SK-N-SH (cell line): ENCODE measurements at regions not wholly inside any gene's neighbourhood (a gene's known extent, or its start where the extent isn't known, plus 50 kb on each side); places are given as distances from the start of the nearest gene placed in this dataset.

ENCODE experiments used
- JUND ChIP-seq: IDR thresholded peaks from 2 replicates; pipeline ENCODE4 v1.4.0; 2012
- RAD21 ChIP-seq: IDR thresholded peaks from 2 replicates; pipeline ENCODE4 v1.6.1; 2012; ENCODE audit warnings: mild to moderate bottlenecking, low read length
- TF ChIP-seq, protein P1 (sequence below): fragments of 200-600 bp; sonication (generic); IDR thresholded peaks from 2 replicates; pipeline ENCODE4 v1.6.1; 2017; ENCODE audit warnings: antibody characterized with exemption, mild to moderate bottlenecking, moderate library complexity
- TF ChIP-seq, protein P2 (sequence below): IDR thresholded peaks from 2 replicates; pipeline ENCODE4 v1.4.0; 2012; ENCODE audit warnings: low read depth
- TF ChIP-seq, protein P3 (sequence below): IDR thresholded peaks from 2 replicates; pipeline ENCODE4 v1.4.0; 2012; ENCODE audit warnings: low read depth, borderline replicate concordance
- TF ChIP-seq, protein P4 (sequence below): fragments of 150-350 bp; IDR thresholded peaks from 2 replicates; pipeline ENCODE4 v1.6.1; 2017; ENCODE audit warnings: antibody characterized with exemption, low read length, low read depth, borderline replicate concordance

DNA sequence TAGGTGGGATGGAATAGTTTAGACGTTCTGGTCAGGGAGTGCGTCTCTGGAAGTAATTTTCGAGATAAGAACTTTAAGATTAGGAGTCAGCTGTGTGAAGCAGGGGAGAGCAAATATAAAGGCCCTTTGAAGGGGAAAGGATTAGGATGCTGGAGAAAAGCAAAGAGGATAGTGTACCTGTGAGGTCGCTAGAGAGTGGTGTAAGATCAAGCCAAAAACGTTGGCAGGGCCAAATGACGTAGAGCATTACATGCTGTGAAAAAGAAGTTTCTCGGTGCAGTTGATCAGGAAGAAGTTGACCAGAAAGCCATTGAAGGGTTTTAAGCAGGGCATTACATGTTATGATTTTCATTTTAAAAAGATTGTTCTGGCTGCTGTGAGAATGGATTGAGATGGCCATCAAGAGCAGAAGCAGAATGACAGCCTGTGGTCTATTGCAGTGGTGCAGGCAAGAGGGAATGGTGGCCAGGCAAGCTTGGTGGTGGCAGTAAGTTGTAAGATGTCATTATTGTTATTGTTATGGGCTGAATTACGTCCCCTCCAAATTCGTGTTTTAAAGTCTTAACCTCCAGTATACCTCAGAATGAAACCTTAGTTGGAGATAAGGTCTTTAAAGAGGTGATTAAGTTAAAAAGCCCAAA lies 113.6 kb upstream of the KIF26B start:
- TF ChIP-seq, protein P1, sequence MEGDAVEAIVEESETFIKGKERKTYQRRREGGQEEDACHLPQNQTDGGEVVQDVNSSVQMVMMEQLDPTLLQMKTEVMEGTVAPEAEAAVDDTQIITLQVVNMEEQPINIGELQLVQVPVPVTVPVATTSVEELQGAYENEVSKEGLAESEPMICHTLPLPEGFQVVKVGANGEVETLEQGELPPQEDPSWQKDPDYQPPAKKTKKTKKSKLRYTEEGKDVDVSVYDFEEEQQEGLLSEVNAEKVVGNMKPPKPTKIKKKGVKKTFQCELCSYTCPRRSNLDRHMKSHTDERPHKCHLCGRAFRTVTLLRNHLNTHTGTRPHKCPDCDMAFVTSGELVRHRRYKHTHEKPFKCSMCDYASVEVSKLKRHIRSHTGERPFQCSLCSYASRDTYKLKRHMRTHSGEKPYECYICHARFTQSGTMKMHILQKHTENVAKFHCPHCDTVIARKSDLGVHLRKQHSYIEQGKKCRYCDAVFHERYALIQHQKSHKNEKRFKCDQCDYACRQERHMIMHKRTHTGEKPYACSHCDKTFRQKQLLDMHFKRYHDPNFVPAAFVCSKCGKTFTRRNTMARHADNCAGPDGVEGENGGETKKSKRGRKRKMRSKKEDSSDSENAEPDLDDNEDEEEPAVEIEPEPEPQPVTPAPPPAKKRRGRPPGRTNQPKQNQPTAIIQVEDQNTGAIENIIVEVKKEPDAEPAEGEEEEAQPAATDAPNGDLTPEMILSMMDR, result no peak
- TF ChIP-seq, protein P2, sequence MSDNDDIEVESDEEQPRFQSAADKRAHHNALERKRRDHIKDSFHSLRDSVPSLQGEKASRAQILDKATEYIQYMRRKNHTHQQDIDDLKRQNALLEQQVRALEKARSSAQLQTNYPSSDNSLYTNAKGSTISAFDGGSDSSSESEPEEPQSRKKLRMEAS, result no peak
- TF ChIP-seq JUND (no peak), RAD21 (peak; percentile 11; the same call in 1 of the 2 replicates)
- TF ChIP-seq, protein P3, sequence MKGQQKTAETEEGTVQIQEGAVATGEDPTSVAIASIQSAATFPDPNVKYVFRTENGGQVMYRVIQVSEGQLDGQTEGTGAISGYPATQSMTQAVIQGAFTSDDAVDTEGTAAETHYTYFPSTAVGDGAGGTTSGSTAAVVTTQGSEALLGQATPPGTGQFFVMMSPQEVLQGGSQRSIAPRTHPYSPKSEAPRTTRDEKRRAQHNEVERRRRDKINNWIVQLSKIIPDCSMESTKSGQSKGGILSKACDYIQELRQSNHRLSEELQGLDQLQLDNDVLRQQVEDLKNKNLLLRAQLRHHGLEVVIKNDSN, result no peak
- TF ChIP-seq, protein P4, sequence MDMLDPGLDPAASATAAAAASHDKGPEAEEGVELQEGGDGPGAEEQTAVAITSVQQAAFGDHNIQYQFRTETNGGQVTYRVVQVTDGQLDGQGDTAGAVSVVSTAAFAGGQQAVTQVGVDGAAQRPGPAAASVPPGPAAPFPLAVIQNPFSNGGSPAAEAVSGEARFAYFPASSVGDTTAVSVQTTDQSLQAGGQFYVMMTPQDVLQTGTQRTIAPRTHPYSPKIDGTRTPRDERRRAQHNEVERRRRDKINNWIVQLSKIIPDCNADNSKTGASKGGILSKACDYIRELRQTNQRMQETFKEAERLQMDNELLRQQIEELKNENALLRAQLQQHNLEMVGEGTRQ, result no peak
